Activated CD4-positive, alpha-beta T cell treated with anti-CD3 and anti-CD28 coated beads, Interleukin-2, Interleukin-6, amounts not matched to agents 100 ng/mL and 50 ng/mL, durations not matched to agents 16 hours and 8 hours (primary cell): ENCODE measurements at regions not wholly inside any gene's neighbourhood (a gene's known extent, or its start where the extent isn't known, plus 50 kb on each side); places are given as distances from the start of the nearest gene placed in this dataset.

ENCODE experiments used
- DNase-seq: peaks from one replicate; pipeline ENCODE4 v3.0.0-alpha.2; 2020

- DNase-seq = no peak
Measured at GRCh38 chr4:29521281-29521680, 1198.9 kb upstream of the PCDH7 start.

GRCh38 chr4:29536745-29537144 is 1183.4 kb upstream of the PCDH7 start:
- DNase-seq = no peak

GRCh38 chr4:29538889-29539646 is 1181.1 kb upstream of the PCDH7 start:
- no peak for DNase-seq

- DNase-seq = no peak
Measured at GRCh38 chr4:29540439-29541102, 1179.6 kb upstream of the PCDH7 start.

- DNase-seq = no peak
Measured at GRCh38 chr4:29541757-29542156, 1178.4 kb upstream of the PCDH7 start.

- DNase-seq = no peak
Measured at GRCh38 chr4:29549342-29549741, 1170.8 kb upstream of the PCDH7 start.

- DNase-seq = no peak
Measured at GRCh38 chr4:29551821-29552220, 1168.3 kb upstream of the PCDH7 start.

GRCh38 chr4:29553846-29554245 is 1166.3 kb upstream of the PCDH7 start:
- DNase-seq = no peak

- DNase-seq = no peak
Measured at GRCh38 chr4:29558789-29559188, 1161.4 kb upstream of the PCDH7 start.

GRCh38 chr4:29559286-29559685 is 1160.9 kb upstream of the PCDH7 start:
- DNase-seq = no peak

GRCh38 chr4:29560452-29560851 is 1159.7 kb upstream of the PCDH7 start:
- no peak for DNase-seq

- no peak for DNase-seq
Measured at GRCh38 chr4:29565256-29565655, 1154.9 kb upstream of the PCDH7 start.

- DNase-seq = no peak
Measured at GRCh38 chr4:29566371-29566770, 1153.8 kb upstream of the PCDH7 start.

- DNase-seq = no peak
Measured at GRCh38 chr4:29571322-29571721, 1148.8 kb upstream of the PCDH7 start.

- DNase-seq = no peak
Measured at GRCh38 chr4:29578329-29578728, 1141.8 kb upstream of the PCDH7 start.

GRCh38 chr4:29581457-29581856 is 1138.7 kb upstream of the PCDH7 start:
- no peak for DNase-seq

GRCh38 chr4:29588617-29589016 is 1131.6 kb upstream of the PCDH7 start:
- no peak for DNase-seq

GRCh38 chr4:29596228-29596627 is 1123.9 kb upstream of the PCDH7 start:
- DNase-seq = no peak

GRCh38 chr4:29619168-29619567 is 1101.0 kb upstream of the PCDH7 start:
- DNase-seq = no peak

GRCh38 chr4:29632199-29632598 is 1088.0 kb upstream of the PCDH7 start:
- no peak for DNase-seq

GRCh38 chr4:29636961-29637360 is 1083.2 kb upstream of the PCDH7 start:
- DNase-seq = no peak

GRCh38 chr4:29653221-29653620 is 1066.9 kb upstream of the PCDH7 start:
- DNase-seq = no peak

- no peak for DNase-seq
Measured at GRCh38 chr4:29680644-29681043, 1039.5 kb upstream of the PCDH7 start.

GRCh38 chr4:29704059-29704458 is 1016.1 kb upstream of the PCDH7 start:
- DNase-seq = no peak

- DNase-seq = no peak
Measured at GRCh38 chr4:29708473-29708872, 1011.7 kb upstream of the PCDH7 start.
